Left forelimb (tissue), 1 donor: ENCODE measurements at regions not wholly inside any gene's neighbourhood (a gene's known extent, or its start where the extent isn't known, plus 50 kb on each side); places are given as distances from the start of the nearest gene placed in this dataset.

ENCODE experiments used
- DNase-seq: peaks from one replicate; pipeline ENCODE4 v3.0.0-alpha.2; 2018; ENCODE audit warnings: low spot score

DNA sequence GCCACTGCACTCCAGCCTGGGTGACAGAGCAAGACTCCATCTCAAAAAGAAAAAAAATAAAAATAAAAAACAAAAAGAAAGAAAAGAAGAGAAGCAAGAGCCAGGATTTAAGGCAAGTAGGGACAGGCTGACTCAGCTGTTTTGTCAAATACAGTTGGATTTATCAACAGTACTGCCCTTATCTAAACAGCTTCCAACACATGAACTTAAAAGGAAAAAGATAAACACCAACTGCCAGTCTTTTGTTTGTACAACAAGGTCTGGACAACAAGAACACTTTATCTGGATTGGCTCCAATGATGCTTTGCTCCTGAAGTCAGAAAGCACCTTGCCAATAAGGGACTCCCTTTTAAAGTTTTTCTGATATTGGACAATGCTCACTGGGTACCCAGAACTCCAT is 886.0 kb downstream of the ADGRL2 start:
- no peak for DNase-seq

- no peak for DNase-seq
Observed at GRCh38 chr1:82646888-82647287, 846.2 kb downstream of the ADGRL2 start.

GRCh38 chr1:82646336-82646735 is 845.6 kb downstream of the ADGRL2 start:
- DNase-seq: no peak

DNA sequence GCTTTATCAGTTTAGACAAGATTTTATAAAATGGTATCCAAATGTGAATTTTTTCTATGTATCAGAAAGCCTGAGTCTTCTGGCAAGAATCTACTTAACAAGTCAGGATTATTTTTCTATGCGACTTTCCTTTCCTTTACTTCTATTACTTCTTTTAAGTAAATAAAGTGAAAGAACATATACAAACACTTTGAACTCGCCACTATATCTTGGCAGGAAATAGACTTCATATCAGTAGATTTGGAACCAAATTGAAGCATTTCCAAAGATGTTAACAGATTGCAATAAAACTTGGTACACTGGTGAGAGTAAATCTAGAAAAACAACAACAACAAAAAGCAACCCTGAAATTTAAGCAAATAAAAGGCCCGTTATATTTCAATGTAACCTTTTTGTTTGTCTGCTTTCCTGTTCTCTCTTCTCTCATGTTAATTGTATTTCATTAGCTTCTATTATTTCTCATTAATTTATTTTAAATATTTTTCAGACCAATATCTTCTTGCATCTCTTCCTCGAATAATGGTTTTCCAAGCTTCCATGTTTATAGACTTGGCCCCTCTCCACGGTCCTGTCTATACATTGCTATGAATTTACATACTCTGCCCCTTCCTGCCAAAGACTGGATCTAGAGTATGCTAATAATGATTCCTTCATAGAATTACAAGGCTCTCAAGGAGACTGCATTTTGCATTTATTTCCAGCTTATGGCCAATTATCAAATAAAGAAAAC is 843.6 kb downstream of the ADGRL2 start:
- no peak for DNase-seq

DNA sequence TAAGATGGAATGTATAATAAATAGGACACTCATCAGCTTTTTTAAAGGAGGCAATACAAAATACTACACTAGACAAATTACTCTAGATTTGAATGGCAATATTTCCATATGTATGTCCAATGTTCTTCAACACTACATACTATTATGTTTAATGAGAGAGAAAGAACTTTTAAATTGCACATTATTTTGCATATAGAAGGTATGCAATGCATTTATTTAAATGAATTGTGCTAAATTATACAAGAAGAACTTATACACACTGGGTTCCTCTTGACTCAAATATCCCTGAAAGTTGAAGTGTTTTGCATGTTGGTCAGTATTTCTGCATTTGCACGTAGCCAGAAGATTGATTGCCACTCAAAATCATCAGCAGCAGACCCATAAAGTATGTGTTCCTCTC is 839.6 kb downstream of the ADGRL2 start:
- no peak for DNase-seq

- DNase-seq: no peak
Observed at GRCh38 chr1:82634266-82634665, 833.5 kb downstream of the ADGRL2 start.

- no peak for DNase-seq
Observed at GRCh38 chr1:82632155-82632554, 831.4 kb downstream of the ADGRL2 start.

- no peak for DNase-seq
Observed at GRCh38 chr1:82628887-82629286, 828.2 kb downstream of the ADGRL2 start.

GRCh38 chr1:82625537-82625936 is 824.8 kb downstream of the ADGRL2 start:
- DNase-seq: no peak

- no peak for DNase-seq
Observed at GRCh38 chr1:82621076-82621475, 820.3 kb downstream of the ADGRL2 start.

DNA sequence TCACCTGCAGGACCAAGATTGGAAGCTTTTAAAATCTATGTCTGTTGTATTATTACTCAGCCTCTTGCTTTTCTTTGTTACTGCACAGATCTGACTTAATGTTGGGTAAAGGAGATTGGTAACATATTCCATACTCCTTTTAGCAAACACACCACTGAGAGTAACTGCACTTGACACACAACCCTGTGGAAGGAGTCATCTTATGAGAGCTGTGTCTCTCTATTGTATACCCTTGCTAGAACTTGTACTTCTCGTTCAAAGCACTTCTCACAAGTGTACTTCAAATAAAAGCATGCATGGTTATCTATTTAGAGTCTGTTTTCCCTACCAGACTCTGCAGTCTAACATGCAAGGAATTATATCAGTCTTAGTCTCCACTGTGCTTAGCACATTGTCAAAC is 813.4 kb downstream of the ADGRL2 start:
- no peak for DNase-seq

DNA sequence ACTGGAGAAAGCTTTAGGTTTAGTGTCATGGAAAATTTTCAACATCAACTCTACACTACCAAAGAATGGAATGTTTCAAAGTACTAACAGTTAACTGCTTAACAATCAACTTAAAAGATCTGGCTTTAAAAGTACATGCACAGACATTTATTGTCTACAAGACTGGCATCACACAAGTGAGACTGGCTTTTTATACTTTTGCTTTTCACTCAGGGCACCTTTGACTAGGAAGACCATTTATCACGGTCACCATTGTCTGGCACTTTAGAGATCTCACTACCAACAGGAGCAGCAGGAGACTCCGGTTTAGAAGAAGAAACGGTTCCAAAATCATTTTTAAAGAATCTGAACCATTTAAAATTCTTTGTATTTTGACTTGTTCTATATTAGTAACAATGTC is 812.3 kb downstream of the ADGRL2 start:
- no peak for DNase-seq

DNA sequence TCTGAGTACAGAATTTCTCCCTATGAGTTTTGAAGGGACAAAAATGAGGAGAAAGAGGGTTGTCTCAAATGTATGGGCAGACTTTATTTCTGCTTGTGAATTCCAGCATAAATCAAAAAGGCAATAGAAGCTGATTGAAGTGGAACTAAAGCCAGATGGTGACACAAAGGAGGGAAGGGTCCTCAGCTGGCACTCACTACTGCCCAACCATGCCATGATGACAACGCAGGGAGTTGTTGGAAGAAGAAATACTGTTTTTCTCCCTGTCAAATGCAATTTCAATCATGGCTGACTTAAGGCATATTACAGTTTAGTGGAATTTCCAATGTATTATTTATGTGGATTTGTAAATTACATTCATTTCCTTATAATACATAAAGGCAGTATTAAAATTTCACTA is 805.8 kb downstream of the ADGRL2 start:
- DNase-seq: no peak

DNA sequence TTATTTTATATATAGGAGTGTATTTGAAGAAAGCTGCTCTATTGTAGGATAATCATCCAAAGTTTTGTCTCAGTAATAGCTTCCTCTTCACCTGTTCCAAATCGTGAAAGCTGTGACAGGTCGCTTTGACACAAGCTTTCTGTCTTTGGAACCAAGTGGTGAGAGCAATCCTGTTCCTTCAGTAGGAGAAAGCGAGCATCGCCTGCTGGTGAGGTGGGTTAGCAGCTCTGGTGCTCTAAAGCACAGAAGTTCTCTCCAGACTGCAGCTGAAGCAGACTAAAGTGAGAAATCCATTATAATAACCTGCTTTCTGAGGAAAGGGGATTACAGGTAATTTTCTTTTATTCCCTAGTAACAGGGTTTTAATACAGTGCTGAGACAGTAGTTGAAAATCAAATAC is 803.8 kb downstream of the ADGRL2 start:
- DNase-seq: no peak

DNA sequence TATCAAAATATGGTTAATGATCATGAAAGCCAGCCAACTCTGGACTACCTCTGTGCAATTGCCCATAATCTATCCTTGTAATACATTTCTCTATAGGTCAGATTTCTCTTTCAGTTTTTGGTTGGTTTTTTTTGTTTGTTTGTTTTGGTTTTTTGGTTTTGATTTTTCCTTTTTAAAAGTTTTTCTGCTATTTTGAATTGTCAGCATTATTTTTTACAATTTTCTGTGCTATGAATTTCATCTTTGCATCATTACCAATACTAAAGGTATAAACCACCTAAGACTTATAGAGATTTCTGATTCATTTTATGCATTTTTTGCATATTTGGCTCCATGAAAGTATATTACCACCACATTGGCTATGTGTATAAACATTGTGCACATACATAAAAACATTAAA is 799.6 kb downstream of the ADGRL2 start:
- DNase-seq: no peak

DNA sequence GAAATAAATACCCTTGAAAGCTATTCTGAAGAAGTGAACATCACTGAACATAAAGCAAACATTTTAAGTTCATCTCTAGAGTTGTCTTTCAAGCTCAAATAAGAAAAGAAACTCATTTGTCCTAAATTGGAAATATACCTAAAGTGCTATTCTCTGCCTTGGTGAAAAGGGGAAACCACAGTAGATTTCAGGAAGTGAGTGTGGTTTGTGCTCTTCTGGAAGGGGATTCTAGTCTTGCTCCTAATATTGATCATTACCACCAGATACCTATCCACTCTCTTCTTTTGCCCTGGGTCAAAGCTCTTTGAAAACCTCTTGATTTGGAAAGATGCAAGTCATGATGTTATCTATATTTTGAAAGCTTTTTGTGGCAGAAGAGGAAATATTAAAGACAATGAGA is 798.1 kb downstream of the ADGRL2 start:
- DNase-seq: no peak

DNA sequence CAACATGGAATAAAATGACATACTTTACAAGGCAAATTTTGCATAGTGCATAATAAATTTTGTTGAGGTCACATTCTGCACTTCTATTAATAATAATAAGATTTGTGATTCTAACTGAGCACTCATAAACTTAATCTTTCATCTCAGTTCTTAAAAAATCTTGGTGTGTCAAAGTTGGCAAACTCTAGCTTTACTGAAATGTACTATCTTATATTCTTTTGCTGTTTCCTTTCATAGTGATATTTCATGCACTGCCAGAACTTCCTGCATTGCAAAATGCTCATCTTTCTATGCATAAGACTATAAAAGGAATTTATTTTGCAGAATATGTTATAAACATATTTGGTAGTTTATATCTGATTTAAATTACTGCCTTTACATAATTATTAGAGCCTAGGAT is 797.6 kb downstream of the ADGRL2 start:
- no peak for DNase-seq

DNA sequence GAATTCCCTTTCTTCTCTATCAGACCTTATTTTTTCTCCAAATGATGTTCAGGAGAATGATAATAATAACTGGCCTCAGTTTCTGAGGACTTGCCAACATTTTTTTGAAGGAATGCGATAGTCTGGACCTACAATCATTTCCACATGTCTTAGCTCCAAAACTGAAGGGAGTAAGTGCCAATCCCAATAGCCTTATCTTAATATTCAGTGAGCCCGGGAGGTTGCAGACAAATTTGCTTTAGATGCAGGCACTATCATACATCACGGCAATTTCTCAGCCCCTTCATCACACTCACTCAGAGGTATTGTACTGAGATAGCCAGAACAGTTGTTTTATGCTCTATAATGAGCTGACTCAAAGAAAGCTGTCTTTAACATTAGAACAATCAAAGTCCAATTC is 796.9 kb downstream of the ADGRL2 start:
- DNase-seq: no peak

- DNase-seq: no peak
Observed at GRCh38 chr1:82597141-82597540, 796.4 kb downstream of the ADGRL2 start.

- no peak for DNase-seq
Observed at GRCh38 chr1:82593561-82593960, 792.8 kb downstream of the ADGRL2 start.

DNA sequence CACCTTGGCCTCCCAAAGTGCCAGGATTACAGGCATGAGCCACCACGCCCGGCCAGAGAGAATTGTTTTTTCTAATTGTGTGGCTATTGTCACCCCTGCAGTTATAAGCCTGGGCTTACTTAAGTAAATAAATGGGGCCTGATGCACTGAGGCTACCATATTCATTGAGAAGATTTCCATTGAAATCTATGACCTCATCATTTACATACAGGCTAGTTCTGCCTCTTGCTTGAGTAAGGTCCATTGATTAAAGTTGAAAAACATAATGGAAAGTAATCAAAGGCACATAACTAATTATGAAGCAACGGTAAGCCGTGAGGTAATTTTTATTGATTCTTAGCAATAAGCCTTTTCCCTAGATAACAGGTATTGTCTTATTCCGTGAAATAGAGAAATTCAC is 788.9 kb downstream of the ADGRL2 start:
- DNase-seq: no peak

- DNase-seq: no peak
Observed at GRCh38 chr1:82587371-82587770, 786.6 kb downstream of the ADGRL2 start.

- peak; percentile 75 for DNase-seq
Observed at GRCh38 chr1:82586473-82586872, 785.7 kb downstream of the ADGRL2 start.

DNA sequence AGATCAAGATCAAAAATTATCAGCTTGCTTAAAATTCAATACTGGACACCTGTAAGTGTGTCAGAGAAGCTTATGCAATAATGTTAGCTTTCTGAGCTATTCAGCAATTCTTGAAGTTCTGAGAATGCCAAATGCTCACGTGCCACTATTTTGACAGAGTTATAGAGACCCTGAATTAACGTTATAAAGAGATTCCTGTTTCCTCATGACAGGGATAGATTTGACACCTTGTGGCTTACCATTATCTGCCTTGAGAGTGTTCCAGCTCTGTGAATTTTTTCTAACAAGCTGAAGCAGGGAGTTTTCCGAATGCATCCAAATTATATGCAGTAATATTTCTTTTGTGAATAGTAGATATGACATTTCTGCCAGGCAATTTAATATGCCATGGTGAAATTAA is 781.6 kb downstream of the ADGRL2 start:
- no peak for DNase-seq
